Small intestine (tissue), 7 donors: ENCODE measurements at regions not wholly inside any gene's neighbourhood (a gene's known extent, or its start where the extent isn't known, plus 50 kb on each side); places are given as distances from the start of the nearest gene placed in this dataset.
A peak's percentile ranks its signal among the peaks of the same experiment; 100 is the strongest.

Experiments
- DNase-seq, 2 donors: peaks; one replicate each; pipeline versions ENCODE4 v3.0.0 to v3.0.0-alpha.2; 2013
- FAIRE-seq: peaks from 2 replicates; lab custom pipeline; 2012; peaks lifted over from hg19 to GRCh38; lab: Jason Lieb, UNC
- H3K27ac ChIP-seq, 3 donors: one replicate each; pipeline ENCODE4 v1.5.1; 2013; ENCODE audit warnings: low read length in 2 of 3, mild to moderate bottlenecking in 2 of 3, control low read depth in 1 of 3, inconsistent platforms in 1 of 3, low read depth in 1 of 3, moderate library complexity in 1 of 3
- H3K27me3 ChIP-seq, 3 donors: one replicate each; pipeline ENCODE4 v1.6.1; 2013; ENCODE audit warnings: low read length in 3 of 3, inconsistent platforms in 1 of 3; ENCODE audit not compliant: control insufficient read depth in 3 of 3, insufficient read depth in 3 of 3
- H3K36me3 ChIP-seq, 3 donors: one replicate each; pipeline ENCODE4 v1.6.1; 2013; ENCODE audit warnings: low read length in 3 of 3, inconsistent platforms in 1 of 3, low read depth in 1 of 3, mild to moderate bottlenecking in 1 of 3, moderate library complexity in 1 of 3; ENCODE audit not compliant: control insufficient read depth in 3 of 3, insufficient read depth in 2 of 3
- H3K4me1 ChIP-seq, 3 donors: one replicate each; pipeline ENCODE4 v1.6.1; 2013; ENCODE audit warnings: low read length in 2 of 3, inconsistent platforms in 1 of 3, low read depth in 1 of 3, mild to moderate bottlenecking in 1 of 3, moderate library complexity in 1 of 3; ENCODE audit not compliant: control insufficient read depth in 3 of 3, insufficient read depth in 2 of 3
- H3K4me3 ChIP-seq, 3 donors: one replicate each; pipeline ENCODE4 v1.5.1; 2013; ENCODE audit warnings: low read length in 3 of 3, control low read depth in 1 of 3, inconsistent platforms in 1 of 3, low read depth in 1 of 3, mild to moderate bottlenecking in 1 of 3, moderate library complexity in 1 of 3
- H3K9me3 ChIP-seq, 2 donors: one replicate each; pipeline ENCODE4 v1.6.1; 2013; ENCODE audit warnings: low read depth in 1 of 2, low read length in 1 of 2; ENCODE audit not compliant: control insufficient read depth in 2 of 2, insufficient read depth in 1 of 2
- WGBS, 3 donors: extraction: QIAGEN DNeasy Blood & Tissue Kit; methylation state at CpG; one replicate each; pipeline ENCODE4 v1.1.7; 2013; 5-methylcytosine and 5-hydroxymethylcytosine counted together
- donor health status: healthy with polysubstance abuse.
- donor health status: control.
- donor health status: control.
- donor health status: Bipolar disorder and iron deficiency.
- donor health status: healthy.

DNA sequence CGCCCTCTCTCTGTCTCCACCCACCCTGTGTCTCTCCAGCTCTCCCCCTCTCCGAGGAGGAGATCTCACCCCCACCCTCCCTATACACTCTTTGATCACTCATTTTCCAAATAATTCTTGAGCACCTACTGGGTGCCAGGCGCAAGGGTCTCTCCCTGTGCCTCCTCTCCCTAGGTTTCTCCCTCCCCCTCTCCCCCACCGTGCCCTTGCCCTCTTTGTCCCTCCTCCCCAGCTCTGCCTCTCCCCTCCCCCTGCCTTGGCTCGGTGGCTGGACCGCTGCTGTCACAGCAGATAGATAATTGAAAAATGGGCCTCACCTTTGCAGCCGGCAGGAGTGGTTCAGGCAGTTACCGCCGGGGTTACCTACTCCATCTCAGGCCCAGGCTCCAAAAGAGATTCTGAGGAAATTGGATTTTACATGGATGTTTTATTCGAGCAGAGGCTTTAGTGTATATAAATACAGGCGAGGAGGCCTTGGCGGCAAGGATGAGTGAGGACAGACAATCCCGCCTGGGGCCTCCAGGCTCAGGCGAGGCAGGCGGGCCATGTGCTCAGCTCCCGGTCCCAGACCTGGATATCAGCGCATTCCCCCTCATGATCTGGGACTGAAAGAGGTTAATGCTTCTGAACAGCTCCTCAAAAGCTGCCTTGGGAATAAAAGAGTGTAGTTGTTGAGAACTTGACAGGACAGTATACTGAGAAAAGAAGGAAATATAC lies 60.8 kb upstream of the BTRC start:
- no peak overlapping the region for H3K4me3 ChIP-seq

DNA sequence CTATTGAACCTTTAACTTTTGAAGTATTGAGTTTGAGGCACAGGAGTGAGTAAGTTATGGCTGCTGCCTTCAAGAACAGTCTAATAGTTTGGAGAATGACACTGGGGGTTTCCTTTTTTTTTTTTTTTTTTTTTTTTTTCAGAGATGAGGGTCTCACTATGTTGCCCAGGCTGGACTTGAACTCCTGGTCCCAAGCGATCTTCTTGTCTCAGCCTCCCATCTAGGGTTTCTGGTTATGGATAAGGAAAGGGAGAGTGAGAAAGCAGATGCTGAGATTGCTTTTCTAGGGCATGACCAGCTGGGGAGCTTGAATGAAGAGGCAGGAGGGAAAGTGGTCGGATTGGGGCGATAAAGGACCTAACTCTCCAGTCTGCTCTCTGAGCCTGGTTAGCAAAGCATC lies 59.9 kb upstream of the BTRC start:
- WGBS, 3 donors = 81 to 92% (median 90%) methylated on average over 3 of the region's 3 CpGs
- Histone ChIP-seq H3K36me3 (no peaks in the 10 kb centered on the region), H3K27ac (no peak overlapping the region), H3K9me3 (no peaks in the 10 kb centered on the region), H3K4me1 (peaks cover 0 to 6% (median 2%) of the 10 kb centered on the region in 3 donors), H3K27me3 (peaks cover 2 to 90% (median 31%) of the 10 kb centered on the region in 3 donors), H3K4me3 (no peak overlapping the region)
- FAIRE-seq (no peak), DNase-seq (no peak)

More for the DNA sequence above, 60.8 kb upstream of the BTRC start:
- 24 to 35% (median 32%) methylated on average over 17 of the region's 17 CpGs for WGBS, 3 donors
- peaks cover 2 to 91% (median 36%) of the 10 kb centered on the region in 3 donors for H3K27me3 ChIP-seq
- FAIRE-seq (no peak), DNase-seq (no peak)
- no peak overlapping the region for H3K27ac ChIP-seq
- no peaks in the 10 kb centered on the region for H3K9me3 ChIP-seq
- H3K36me3 ChIP-seq = no peaks in the 10 kb centered on the region
- peaks cover 0 to 6% (median 2%) of the 10 kb centered on the region in 3 donors for H3K4me1 ChIP-seq

DNA sequence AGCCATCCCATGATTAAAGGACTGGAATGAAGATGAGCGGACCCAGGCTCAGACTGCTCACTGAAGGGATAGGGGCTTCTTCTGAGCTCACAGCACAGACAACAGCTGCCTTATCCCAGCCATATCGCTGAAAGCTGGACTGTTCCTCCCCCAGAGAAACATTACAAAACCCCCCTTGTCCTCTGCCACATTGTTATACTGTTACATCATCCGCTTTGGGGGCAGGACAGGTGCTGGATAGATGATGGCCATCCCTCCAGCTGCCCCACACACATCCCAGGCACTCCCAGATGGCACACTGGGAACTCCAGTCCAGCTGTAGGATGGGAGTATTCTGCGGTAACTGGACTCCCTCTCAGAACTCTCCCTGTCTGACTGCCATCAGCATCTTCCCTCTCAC lies 58.7 kb upstream of the BTRC start:
- no peak overlapping the region for H3K27ac ChIP-seq
- H3K4me3 ChIP-seq = no peak overlapping the region
- no peaks in the 10 kb centered on the region for H3K36me3 ChIP-seq
- H3K27me3 ChIP-seq = peaks cover 2 to 87% (median 29%) of the 10 kb centered on the region in 3 donors
- H3K9me3 ChIP-seq = no peaks in the 10 kb centered on the region
- 73 to 84% (median 74%) methylated on average over 4 of the region's 4 CpGs for WGBS, 3 donors
- FAIRE-seq (no peak), DNase-seq (no peak)
- H3K4me1 ChIP-seq = peaks cover 0 to 6% (median 2%) of the 10 kb centered on the region in 3 donors

DNA sequence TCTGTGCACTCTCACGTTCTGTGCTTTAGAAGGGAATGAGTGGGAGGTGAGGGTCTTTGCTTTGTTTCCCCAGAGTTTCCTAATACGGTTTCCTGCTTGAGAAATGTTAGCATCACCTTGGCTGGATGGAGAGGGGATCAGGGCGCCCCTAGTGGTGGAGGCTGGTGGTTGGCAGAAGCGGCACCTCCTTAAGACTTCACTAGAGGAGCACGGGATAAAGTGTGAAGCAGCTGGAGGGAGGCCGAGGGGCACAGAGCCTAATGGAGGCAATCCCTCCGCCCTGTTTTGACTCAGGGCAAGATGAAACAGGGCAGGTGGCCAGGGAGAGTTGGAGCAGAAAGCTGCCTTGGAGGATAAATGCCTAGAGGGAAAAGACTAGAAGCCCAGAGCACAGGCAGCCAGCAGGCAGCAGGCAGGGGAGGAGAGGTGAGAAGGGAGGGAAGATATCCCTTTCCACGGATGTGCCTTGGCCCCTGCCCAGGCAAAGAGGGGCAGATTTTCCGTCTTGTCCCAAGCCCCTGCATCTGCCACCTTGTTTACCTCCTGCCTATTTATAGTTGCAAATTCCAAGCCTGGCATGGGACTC lies 56.0 kb upstream of the BTRC start:
- no peak for FAIRE-seq

DNA sequence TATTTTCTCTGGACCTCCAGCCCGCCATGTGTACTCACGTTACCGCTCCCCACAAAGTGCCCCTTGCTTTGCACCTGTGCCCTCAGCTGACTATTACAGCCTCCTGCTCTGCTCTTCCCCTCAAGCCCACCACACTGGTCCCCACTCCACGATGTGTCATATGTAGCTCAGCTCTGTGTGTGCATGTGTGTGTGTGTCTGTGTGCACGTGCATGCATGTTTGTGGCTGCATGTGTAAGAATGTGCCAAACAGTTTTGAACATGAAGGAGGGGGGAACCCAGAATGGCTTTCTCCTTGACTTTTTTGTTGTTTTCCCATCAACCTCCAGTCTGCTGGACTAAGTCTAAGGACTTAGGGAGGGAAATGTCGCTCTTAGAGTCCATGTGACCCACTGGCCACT lies 54.8 kb upstream of the BTRC start:
- Histone ChIP-seq H3K27me3 (peaks cover 0 to 69% (median 16%) of the 10 kb centered on the region in 3 donors), H3K4me1 (no peaks in the 10 kb centered on the region), H3K4me3 (no peak overlapping the region), H3K36me3 (no peaks in the 10 kb centered on the region), H3K27ac (no peak overlapping the region), H3K9me3 (no peaks in the 10 kb centered on the region)
- 73 to 83% (median 81%) methylated on average over 6 of the region's 6 CpGs for WGBS, 3 donors
- DNase-seq (no peak), FAIRE-seq (no peak)

More for the DNA sequence above, 56.0 kb upstream of the BTRC start:
- Histone ChIP-seq H3K27me3 (peaks cover 2 to 72% (median 18%) of the 10 kb centered on the region in 3 donors), H3K27ac (no peak overlapping the region), H3K4me1 (no peaks in the 10 kb centered on the region), H3K4me3 (no peak overlapping the region), H3K36me3 (no peaks in the 10 kb centered on the region), H3K9me3 (no peaks in the 10 kb centered on the region)
- WGBS, 3 donors = 4 to 6% (median 5%) methylated on average over 9 of the region's 9 CpGs
- DNase-seq = peak; percentile 48 to 73

DNA sequence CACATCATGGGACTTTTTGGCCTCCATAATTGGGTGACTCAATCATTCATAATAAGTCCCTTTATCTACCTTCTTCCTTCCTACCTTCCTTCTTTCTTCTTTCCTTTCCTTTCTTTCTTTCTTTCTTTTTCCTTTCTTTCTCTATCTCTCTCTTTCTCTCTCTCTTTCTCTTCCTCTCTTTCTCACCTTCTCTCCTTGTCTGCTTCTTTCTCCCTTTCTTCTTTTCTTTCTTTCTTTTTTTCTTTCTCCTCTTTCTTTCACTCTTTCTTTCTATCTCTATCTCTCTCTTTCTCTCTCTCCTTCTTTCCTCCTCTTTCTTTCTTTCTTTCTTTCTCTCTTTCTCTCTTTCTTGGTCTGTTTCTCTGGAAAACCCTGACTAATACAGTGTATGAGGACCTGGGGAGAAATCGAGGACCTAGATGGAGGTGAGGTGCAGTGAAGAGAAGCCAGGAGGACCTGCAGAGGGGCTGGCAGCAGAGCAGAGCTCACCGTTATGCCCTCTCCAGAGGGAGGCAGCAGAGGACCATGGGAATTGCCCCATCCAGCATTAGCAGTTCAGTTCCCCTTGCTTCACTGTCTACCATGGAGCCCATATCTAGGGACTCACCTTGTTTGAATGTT lies 52.7 kb upstream of the BTRC start:
- DNase-seq (peak; percentile 44 to 59), FAIRE-seq (no peak)
- Histone ChIP-seq H3K4me1 (no peaks in the 10 kb centered on the region), H3K9me3 (no peaks in the 10 kb centered on the region), H3K27me3 (peaks cover 0 to 67% (median 10%) of the 10 kb centered on the region in 3 donors), H3K36me3 (no peaks in the 10 kb centered on the region), H3K27ac (no peak overlapping the region), H3K4me3 (no peak overlapping the region)
- WGBS, 3 donors = 17 to 38% (median 32%) methylated on average over 2 of the region's 2 CpGs

DNA sequence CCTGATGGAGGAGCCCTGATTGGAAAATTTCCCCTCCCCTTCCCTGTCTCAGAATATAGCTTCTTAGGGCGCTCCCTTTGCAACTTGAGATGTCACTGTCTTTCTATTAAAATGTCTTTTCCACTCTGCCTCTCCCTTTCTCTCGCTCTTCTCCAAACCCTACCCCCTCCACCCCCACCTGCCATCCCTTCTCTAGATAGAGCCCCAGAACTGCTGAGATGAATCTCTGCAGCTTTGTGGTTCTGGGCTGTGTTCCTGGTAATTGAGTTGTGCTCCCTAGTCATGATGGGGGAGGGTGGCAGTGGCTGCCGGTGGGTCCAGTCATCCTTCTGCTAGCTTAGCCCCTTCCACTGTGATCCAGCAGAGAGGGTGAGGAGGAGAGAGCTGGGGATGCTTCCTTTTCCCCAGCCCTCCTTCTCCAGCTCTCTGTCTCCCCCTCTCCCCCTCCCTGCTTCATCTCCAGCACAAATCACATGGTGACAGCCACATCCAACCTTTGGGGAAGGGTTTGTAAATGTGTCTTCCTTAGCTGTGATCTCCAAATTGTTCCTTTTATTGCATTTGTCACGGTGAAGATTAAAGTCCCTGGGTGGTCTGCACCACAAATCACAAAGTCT lies 50.8 kb upstream of the BTRC start:
- FAIRE-seq = no peak
- Histone ChIP-seq H3K36me3 (no peaks in the 10 kb centered on the region), H3K4me3 (no peak overlapping the region), H3K4me1 (no peaks in the 10 kb centered on the region), H3K27ac (no peak overlapping the region), H3K9me3 (no peaks in the 10 kb centered on the region), H3K27me3 (peaks cover 0 to 59% (median 19%) of the 10 kb centered on the region in 3 donors)
- no peak for DNase-seq
- WGBS, 3 donors = 53 to 56% (median 56%) methylated on average over 4 of the region's 4 CpGs
